Glutamatergic neuron (in vitro differentiated cells): ENCODE measurements at regions not wholly inside any gene's neighbourhood (a gene's known extent, or its start where the extent isn't known, plus 50 kb on each side); places are given as distances from the start of the nearest gene placed in this dataset.

Source experiments
- DNase-seq: peaks from one replicate; pipeline ENCODE4 v3.0.0; 2022
- H3K27ac Mint-ChIP-seq: one replicate; pipeline ENCODE4 v1.8.0; 2020; ENCODE audit warnings: mild to moderate bottlenecking, mixed read lengths, inconsistent platforms; ENCODE audit not compliant: unreplicated experiment
- H3K27me3 Mint-ChIP-seq: one replicate; pipeline ENCODE4 v1.8.0; 2020; ENCODE audit warnings: mild to moderate bottlenecking, moderate library complexity, mixed read lengths, inconsistent platforms; ENCODE audit not compliant: unreplicated experiment
- H3K36me3 Mint-ChIP-seq: one replicate; pipeline ENCODE4 v1.8.0; 2020; ENCODE audit warnings: mild to moderate bottlenecking, mixed read lengths, inconsistent platforms; ENCODE audit not compliant: unreplicated experiment
- H3K4me1 Mint-ChIP-seq: one replicate; pipeline ENCODE4 v1.8.0; 2020; ENCODE audit warnings: mild to moderate bottlenecking, low read depth, mixed read lengths, inconsistent platforms; ENCODE audit not compliant: unreplicated experiment
- H3K4me3 Mint-ChIP-seq: one replicate; pipeline ENCODE4 v1.8.0; 2020; ENCODE audit warnings: mild to moderate bottlenecking, mixed read lengths, inconsistent platforms; ENCODE audit not compliant: unreplicated experiment
- H3K9me3 Mint-ChIP-seq: one replicate; pipeline ENCODE4 v1.8.0; 2020; ENCODE audit warnings: mild to moderate bottlenecking, moderate library complexity, mixed read lengths, inconsistent platforms; ENCODE audit not compliant: unreplicated experiment
- CTCF ChIP-seq: fragments of 200-600 bp; sonication (generic); IDR thresholded peaks from one replicate; pipeline ENCODE4 v1.5.0; 2021; ENCODE audit not compliant: partially characterized antibody, unreplicated experiment

DNA sequence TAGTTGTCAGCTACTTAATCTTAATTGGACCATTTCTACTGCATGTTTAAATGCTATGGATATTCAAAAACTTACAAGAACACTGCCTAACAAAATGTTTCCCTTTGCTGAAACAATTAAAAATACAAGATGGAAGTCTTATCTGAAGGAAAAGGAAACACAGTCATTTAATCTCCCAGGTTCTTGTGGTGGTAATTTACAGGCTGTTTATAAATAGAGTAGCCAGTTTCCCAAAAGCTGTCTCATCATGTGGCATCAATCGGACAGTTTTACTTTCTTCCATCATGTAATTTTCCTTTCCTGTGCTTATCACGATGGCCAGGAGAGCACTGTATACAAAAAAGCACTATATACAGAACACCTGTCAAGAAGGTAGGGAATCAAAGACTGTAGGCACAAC lies 368.1 kb downstream of the ZEB2 start:
- Mint-ChIP-seq H3K4me1 (peaks cover 6% of the 10 kb centered on the region), H3K4me3 (no peak overlapping the region), H3K36me3 (no peaks in the 10 kb centered on the region), H3K27ac (no peak overlapping the region), H3K9me3 (peaks cover 1% of the 10 kb centered on the region), H3K27me3 (peaks cover 1% of the 10 kb centered on the region)
- no peak for TF ChIP-seq CTCF
- no peak for DNase-seq

GRCh38 chr2:144151405-144151804 lies 368.5 kb downstream of the ZEB2 start:
- Mint-ChIP-seq H3K36me3 (no peaks in the 10 kb centered on the region), H3K27me3 (peaks cover 1% of the 10 kb centered on the region), H3K4me3 (no peak overlapping the region), H3K27ac (no peak overlapping the region), H3K9me3 (peaks cover 1% of the 10 kb centered on the region), H3K4me1 (peaks cover 6% of the 10 kb centered on the region)
- TF ChIP-seq CTCF: no peak
- DNase-seq: no peak

- Mint-ChIP-seq H3K36me3 (no peaks in the 10 kb centered on the region), H3K27ac (no peak overlapping the region), H3K4me1 (peaks cover 6% of the 10 kb centered on the region), H3K9me3 (peaks cover 1% of the 10 kb centered on the region), H3K27me3 (peaks cover 1% of the 10 kb centered on the region), H3K4me3 (no peak overlapping the region)
- no peak for TF ChIP-seq CTCF
- DNase-seq: no peak
Observed at GRCh38 chr2:144147356-144147755, 372.6 kb downstream of the ZEB2 start.

DNA sequence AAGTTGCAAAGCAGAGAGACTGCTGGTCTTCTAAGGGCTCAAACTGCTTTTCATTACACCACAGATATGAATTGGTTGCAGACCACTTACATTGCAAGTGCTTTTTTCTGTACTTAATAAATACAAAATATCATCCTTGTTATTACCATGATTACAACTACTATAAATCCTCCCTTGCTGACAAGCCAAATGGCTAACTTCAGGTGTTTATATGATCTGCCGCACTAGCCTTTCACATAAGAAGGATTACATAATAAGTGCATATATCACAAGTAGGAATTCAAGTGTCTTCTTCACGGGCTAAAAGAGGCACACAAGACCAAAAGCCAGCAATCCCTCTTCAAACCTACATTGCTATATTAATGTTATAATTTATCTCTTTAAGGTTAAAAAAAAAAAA lies 373.0 kb downstream of the ZEB2 start:
- Mint-ChIP-seq H3K36me3 (no peaks in the 10 kb centered on the region), H3K4me3 (no peak overlapping the region), H3K9me3 (peaks cover 1% of the 10 kb centered on the region), H3K4me1 (peaks cover 6% of the 10 kb centered on the region), H3K27me3 (peaks cover 1% of the 10 kb centered on the region), H3K27ac (no peak overlapping the region)
- no peak for TF ChIP-seq CTCF
- DNase-seq: no peak

- Mint-ChIP-seq H3K4me1 (peaks cover 6% of the 10 kb centered on the region), H3K9me3 (peaks cover 1% of the 10 kb centered on the region), H3K27ac (no peak overlapping the region), H3K36me3 (no peaks in the 10 kb centered on the region), H3K4me3 (no peak overlapping the region), H3K27me3 (peaks cover 1% of the 10 kb centered on the region)
- DNase-seq: no peak
- no peak for TF ChIP-seq CTCF
Observed at GRCh38 chr2:144146076-144146475, 373.8 kb downstream of the ZEB2 start.
